OCI-LY1 (cell line): ENCODE measurements at regions not wholly inside any gene's neighbourhood (a gene's known extent, or its start where the extent isn't known, plus 50 kb on each side); places are given as distances from the start of the nearest gene placed in this dataset.
A peak's percentile ranks its signal among the peaks of the same experiment; 100 is the strongest.

Experiments
- H2AFZ ChIP-seq: fragments of 200-600 bp; sonication (generic), shearing (Covaris generic); 2 replicates; pipeline ENCODE4 v1.6.0; 2014; ENCODE audit warnings: antibody characterized with exemption, mild to moderate bottlenecking, low read length
- H3F3A ChIP-seq: fragments of 200-600 bp; sonication (generic), shearing (Covaris generic); 2 replicates; pipeline ENCODE4 v1.6.0; 2014; ENCODE audit warnings: mild to moderate bottlenecking, antibody characterized with exemption, low read length, moderate library complexity; ENCODE audit not compliant: insufficient read depth
- H3K27ac ChIP-seq: fragments of 200-600 bp; sonication (generic); 2 replicates; pipeline ENCODE4 v1.5.1; 2014; ENCODE audit warnings: low read length, mixed run types, mild to moderate bottlenecking, low read depth; ENCODE audit not compliant: poor library complexity, severe bottlenecking
- H3K27me3 ChIP-seq: fragments of 200-600 bp; sonication (generic); 2 replicates; pipeline ENCODE4 v1.6.0; 2014; ENCODE audit warnings: antibody characterized with exemption, mild to moderate bottlenecking, low read length, moderate library complexity; ENCODE audit not compliant: insufficient read depth
- H3K36me3 ChIP-seq: fragments of 200-600 bp; sonication (generic); 2 replicates; pipeline ENCODE4 v1.6.1; 2014; ENCODE audit warnings: mild to moderate bottlenecking, antibody characterized with exemption, low read length, moderate library complexity, mixed read lengths; ENCODE audit not compliant: insufficient read depth
- H3K4me1 ChIP-seq: fragments of 200-600 bp; sonication (generic); 2 replicates; pipeline ENCODE4 v1.5.1; 2014; ENCODE audit warnings: mild to moderate bottlenecking, low read length, moderate library complexity; ENCODE audit not compliant: insufficient read depth, severe bottlenecking
- H3K4me2 ChIP-seq: fragments of 200-600 bp; sonication (generic), shearing (Covaris generic); 2 replicates; pipeline ENCODE4 v1.6.1; 2014; ENCODE audit warnings: low read length
- H3K4me3 ChIP-seq: fragments of 200-600 bp; sonication (generic); 2 replicates; pipeline ENCODE4 v1.5.1; 2014; ENCODE audit warnings: low read length, low read depth, mild to moderate bottlenecking, mixed read lengths; ENCODE audit not compliant: poor library complexity, severe bottlenecking
- H3K79me2 ChIP-seq: fragments of 200-600 bp; shearing (Covaris generic); 2 replicates; pipeline ENCODE4 v1.6.1; 2016; ENCODE audit warnings: mixed run types, low read length, mixed read lengths; ENCODE audit not compliant: insufficient read depth
- H3K9ac ChIP-seq: fragments of 200-600 bp; sonication (generic), shearing (Covaris generic); 2 replicates; pipeline ENCODE4 v1.6.1; 2014; ENCODE audit warnings: mild to moderate bottlenecking, low read length, mixed read lengths
- H3K9me2 ChIP-seq: fragments of 200-600 bp; sonication (generic), shearing (Covaris generic); 2 replicates; pipeline ENCODE4 v1.6.1; 2014; ENCODE audit warnings: low read depth, mild to moderate bottlenecking, low read length, mixed read lengths
- H3K9me3 ChIP-seq: fragments of 200-600 bp; shearing (Covaris generic); 2 replicates; pipeline ENCODE4 v1.6.1; 2014; ENCODE audit warnings: low read length, mixed read lengths
- H4K20me1 ChIP-seq: fragments of 200-600 bp; sonication (generic), shearing (Covaris generic); 2 replicates; pipeline ENCODE4 v1.6.0; 2016; ENCODE audit warnings: mild to moderate bottlenecking, low read length; ENCODE audit not compliant: insufficient read depth
- CTCF ChIP-seq: fragments of 200-600 bp; sonication (generic), shearing (Covaris generic); IDR thresholded peaks from 2 replicates; pipeline ENCODE4 v1.5.1; 2017; ENCODE audit warnings: mild to moderate bottlenecking, antibody characterized with exemption, low read length, moderate library complexity, mixed read lengths
- EZH2 ChIP-seq: fragments of 200-600 bp; sonication (generic), shearing (Covaris generic); IDR thresholded peaks from 2 replicates; pipeline ENCODE4 v1.8.0; 2017; ENCODE audit warnings: borderline replicate concordance, mixed run types, mild to moderate bottlenecking, antibody characterized with exemption, low read length, moderate library complexity, mixed read lengths

DNA sequence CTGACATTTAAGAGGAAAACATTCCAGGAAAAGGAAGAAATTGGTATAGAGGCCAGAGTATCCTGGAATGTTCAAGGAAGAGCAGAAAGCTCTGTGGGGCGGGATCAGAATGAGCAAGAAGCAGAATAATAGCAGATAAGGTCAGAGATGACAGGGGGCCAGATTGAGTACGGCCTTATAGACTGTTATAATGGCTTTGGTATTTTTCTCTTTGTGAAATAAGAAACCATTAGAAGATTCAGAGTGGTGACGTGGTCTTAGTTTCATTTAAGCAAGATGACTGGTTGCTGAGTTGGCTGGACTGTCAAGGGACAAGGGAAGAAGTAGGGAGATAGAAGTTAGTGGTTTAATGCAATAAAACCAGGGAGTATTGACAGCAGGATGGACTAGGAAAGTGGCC lies 218.3 kb upstream of the SOX2 start:
- H4K20me1 ChIP-seq = no peaks in the 10 kb centered on the region
- TF ChIP-seq CTCF (no peak), EZH2 (no peak)
- peak overlapping the region; percentile 30; the same call in 1 of the 2 replicates for H3K4me2 ChIP-seq
- peak overlapping the region; percentile 65 for H3K27ac ChIP-seq
- no peaks in the 10 kb centered on the region for H3K79me2 ChIP-seq
- no peaks in the 10 kb centered on the region; the same call in 1 of the 2 replicates for H3K36me3 ChIP-seq
- peak overlapping the region; percentile 13; the same call in 1 of the 2 replicates for H3K9ac ChIP-seq
- H3K4me1 ChIP-seq = peaks cover 84% of the 10 kb centered on the region
- H3K9me3 ChIP-seq = no peaks in the 10 kb centered on the region
- H3K27me3 ChIP-seq = no peaks in the 10 kb centered on the region
- 0 out of 2 replicates have a peak, but pooled peaks cover 3% of the 10 kb centered on the region for H3F3A ChIP-seq
- no peak overlapping the region for H2AFZ ChIP-seq
- H3K4me3 ChIP-seq = no peak overlapping the region
- no peaks in the 10 kb centered on the region for H3K9me2 ChIP-seq

GRCh38 chr3:181488536-181488935 lies 223.2 kb upstream of the SOX2 start:
- Histone ChIP-seq H3K9me3 (no peaks in the 10 kb centered on the region), H3K79me2 (no peaks in the 10 kb centered on the region), H3K9ac (peak overlapping the region; percentile 69), H3K36me3 (no peaks in the 10 kb centered on the region; the same call in 1 of the 2 replicates), H3K9me2 (no peaks in the 10 kb centered on the region), H3K4me3 (peak overlapping the region; percentile 49), H3K4me1 (peaks cover 93% of the 10 kb centered on the region), H3K27me3 (no peaks in the 10 kb centered on the region), H3K27ac (peak overlapping the region; percentile 98), H3F3A (peaks cover 16% of the 10 kb centered on the region), H4K20me1 (no peaks in the 10 kb centered on the region), H3K4me2 (peak overlapping the region; percentile 72), H2AFZ (no peak overlapping the region)
- TF ChIP-seq CTCF (no peak), EZH2 (no peak)

DNA sequence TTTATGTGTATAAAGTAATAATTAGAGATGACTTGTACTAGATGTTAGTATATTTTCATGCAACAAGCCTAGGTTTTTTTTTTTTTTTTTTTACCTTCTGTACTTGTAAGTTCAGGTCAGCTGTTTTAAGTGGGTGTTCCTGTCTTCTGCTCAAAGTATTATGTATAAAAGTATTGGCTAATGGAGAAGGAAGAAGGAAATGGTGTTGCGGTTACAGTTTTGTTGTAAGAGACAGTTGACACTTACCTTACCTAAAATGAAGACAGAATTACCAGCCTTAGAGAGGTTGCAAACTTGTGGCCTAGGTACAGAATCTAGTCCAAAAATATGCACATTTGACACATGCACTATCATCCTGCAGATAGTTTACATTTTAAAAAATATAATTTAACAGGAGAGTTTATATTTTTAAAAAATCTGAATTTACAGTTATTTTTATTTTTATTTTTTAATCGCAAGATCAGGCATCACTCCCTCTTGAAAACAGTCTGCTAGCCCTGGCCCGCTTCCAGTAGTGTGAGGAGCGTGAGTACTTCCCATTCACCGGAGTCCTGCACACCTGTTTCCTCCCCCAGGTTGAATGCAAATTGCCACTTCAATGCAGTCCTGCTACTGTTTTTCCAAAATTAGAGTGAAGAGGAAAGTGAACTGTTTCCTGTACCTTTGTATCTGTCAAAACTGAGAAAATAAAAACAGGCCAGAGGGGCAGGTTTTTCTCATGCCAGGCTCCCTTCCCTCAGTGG lies 224.3 kb upstream of the SOX2 start:
- H3K4me2 ChIP-seq = peak overlapping the region; percentile 72
- H3K27ac ChIP-seq = peak overlapping the region; percentile 98
- peak overlapping the region; percentile 77 for H3K9ac ChIP-seq
- H3K79me2 ChIP-seq = no peaks in the 10 kb centered on the region
- no peaks in the 10 kb centered on the region for H4K20me1 ChIP-seq
- H3K4me1 ChIP-seq = peaks cover 90% of the 10 kb centered on the region
- no peaks in the 10 kb centered on the region for H3K9me2 ChIP-seq
- no peaks in the 10 kb centered on the region for H3K9me3 ChIP-seq
- H2AFZ ChIP-seq = no peak overlapping the region
- TF ChIP-seq CTCF = no peak
- no peak for TF ChIP-seq EZH2
- H3K4me3 ChIP-seq = peak overlapping the region; percentile 51
- peaks cover 16% of the 10 kb centered on the region for H3F3A ChIP-seq
- no peaks in the 10 kb centered on the region; the same call in 1 of the 2 replicates for H3K36me3 ChIP-seq
- H3K27me3 ChIP-seq = no peaks in the 10 kb centered on the region
